GM12878 (cell line): ENCODE measurements at regions not wholly inside any gene's neighbourhood (a gene's known extent, or its start where the extent isn't known, plus 50 kb on each side); places are given as distances from the start of the nearest gene placed in this dataset.

Experiments
- ATAC-seq: fragments of 200-7000 bp; cut with Tn5 transposase; 3 replicates; pipeline ENCODE4 v1.9.1; 2020; ENCODE audit warnings: mild to moderate bottlenecking, moderate library complexity
- BruUV-seq: library from RNA; stranded (reverse); fragments of 400-500 nt; replicated peaks from 2 replicates; lab custom pipeline; 2021; lab: Mats Ljungman, UMichigan
- CTCF ChIA-PET: fragments of 300-600 bp; sonication (Branson Sonifier 250); formaldehyde crosslinking; extraction: SDS; loops from one replicate; lab custom pipeline; 2021; ENCODE audit warnings: inconsistent platforms; lab: Yijun Ruan, JAX
- POLR2A ChIA-PET: fragments of 350-600 bp; formaldehyde crosslinking; extraction: SDS; loops from one replicate; lab custom pipeline; 2021; ENCODE audit warnings: inconsistent platforms; lab: Charles Lee
- RAD21 ChIA-PET: fragments of 300-600 bp; sonication (Branson Sonifier 250); formaldehyde crosslinking; loops from one replicate; lab custom pipeline; 2023; ENCODE audit warnings: antibody characterized with exemption; ENCODE audit not compliant: unreplicated experiment; lab: Charles Lee
- SMC1A ChIA-PET: fragments of 300-600 bp; sonication (Branson Sonifier 250); formaldehyde crosslinking; loops from one replicate; lab custom pipeline; 2023; ENCODE audit not compliant: unreplicated experiment, uncharacterized antibody; lab: Charles Lee
- DNase-seq: peaks from one replicate; pipeline ENCODE4 v3.0.0-alpha.2; 2011; ENCODE audit warnings: low read depth, low spot score
- FAIRE-seq: peaks from 3 replicates; lab custom pipeline; 2011; peaks lifted over from hg19 to GRCh38; lab: Jason Lieb, UNC
- H2AFZ ChIP-seq: 2 replicates; pipeline ENCODE4 v1.6.0; 2011; ENCODE audit warnings: low read depth, low read length, control low read depth; ENCODE audit not compliant: control insufficient read depth
- H3K27ac ChIP-seq: 2 replicates; pipeline ENCODE4 v1.5.1; 2011; ENCODE audit warnings: control low read depth; ENCODE audit not compliant: control insufficient read depth, insufficient read depth
- H3K27me3 ChIP-seq, 2 experiments: replicated peaks in 1 of 2; 2 replicates each; pipeline versions ENCODE4 v1.6.0 to v1.6.1; 2011; ENCODE audit warnings: low read length in 1 of 2; ENCODE audit not compliant: control insufficient read depth in 2 of 2, insufficient read depth in 2 of 2
- H3K36me3 ChIP-seq, 2 experiments: 2 replicates each; pipeline ENCODE4 v1.5.1; 2011; ENCODE audit warnings: low read length in 1 of 2; ENCODE audit not compliant: control insufficient read depth in 2 of 2, insufficient read depth in 2 of 2
- H3K4me1 ChIP-seq: 2 replicates; pipeline ENCODE4 v1.6.1; 2011; ENCODE audit warnings: mild to moderate bottlenecking, low read length, moderate library complexity, mixed read lengths; ENCODE audit not compliant: control insufficient read depth, insufficient read depth
- H3K4me2 ChIP-seq: 2 replicates; pipeline ENCODE4 v1.6.0; 2011; ENCODE audit warnings: control low read depth; ENCODE audit not compliant: control insufficient read depth, insufficient read depth
- H3K4me3 ChIP-seq: fragments of 200-600 bp; sonication (generic); 2 replicates; pipeline ENCODE4 v1.5.1; 2016
- H3K79me2 ChIP-seq: 2 replicates; pipeline ENCODE4 v1.6.0; 2011; ENCODE audit warnings: low read length; ENCODE audit not compliant: control insufficient read depth, insufficient read depth
- H3K9ac ChIP-seq: 2 replicates; pipeline ENCODE4 v1.8.0; 2011; ENCODE audit warnings: low read length, control low read depth, mixed read lengths; ENCODE audit not compliant: control insufficient read depth, insufficient read depth
- H3K9me3 ChIP-seq: replicated peaks from 3 replicates; pipeline ENCODE4 v1.5.1; 2011; ENCODE audit warnings: mild to moderate bottlenecking, low read length; ENCODE audit not compliant: control insufficient read depth, insufficient read depth
- H4K20me1 ChIP-seq: 2 replicates; pipeline ENCODE4 v1.6.0; 2011; ENCODE audit not compliant: control insufficient read depth, insufficient read depth
- ASH2L ChIP-seq: fragments of 300-600, 200-600 bp; sonication (generic); IDR thresholded peaks from 2 replicates; pipeline ENCODE4 v1.6.1; 2017; ENCODE audit warnings: low read depth, mild to moderate bottlenecking, borderline replicate concordance
- BHLHE40 ChIP-seq, 2 experiments: fragments of 450-650 bp in 1 of 2; IDR thresholded peaks; 2 replicates each; pipeline ENCODE4 v1.6.1; 2011 to 2017; ENCODE audit warnings: low read depth in 2 of 2, borderline replicate concordance in 1 of 2, improper control_type of control experiment in 1 of 2, low read length in 1 of 2, mild to moderate bottlenecking in 1 of 2
- CEBPB ChIP-seq, 2 experiments: fragments of 150-350 bp in 1 of 2; IDR thresholded peaks; 2 replicates each; pipeline ENCODE4 v1.6.1; 2012 to 2014; ENCODE audit warnings: low read depth in 2 of 2, low read length in 2 of 2, borderline replicate concordance in 1 of 2, inconsistent platforms in 1 of 2
- CREB1 ChIP-seq: IDR thresholded peaks from 2 replicates; pipeline ENCODE4 v1.6.1; 2012; ENCODE audit warnings: low read depth, mild to moderate bottlenecking, inconsistent platforms
- GABPA ChIP-seq: IDR thresholded peaks from 2 replicates; pipeline ENCODE4 v1.6.1; 2014; ENCODE audit warnings: antibody characterized with exemption, low read depth, mild to moderate bottlenecking, inconsistent platforms
- LARP7 ChIP-seq: fragments of 450-650 bp; IDR thresholded peaks from 2 replicates; pipeline ENCODE4 v1.6.1; 2017; ENCODE audit warnings: mild to moderate bottlenecking
- NR2C1 ChIP-seq: fragments of 450-650 bp; IDR thresholded peaks from 2 replicates; pipeline ENCODE4 v1.6.1; 2017; ENCODE audit warnings: antibody characterized with exemption, mild to moderate bottlenecking, moderate library complexity
- NRF1 ChIP-seq: conservative IDR thresholded peaks from 2 replicates; pipeline ENCODE4 v1.6.1; 2011; ENCODE audit warnings: mild to moderate bottlenecking, low read depth, low read length, improper control_type of control experiment
- PAX8 ChIP-seq: fragments of 450-650 bp; IDR thresholded peaks from 2 replicates; pipeline ENCODE4 v1.6.1; 2017; ENCODE audit warnings: mild to moderate bottlenecking, moderate library complexity
- RAD51 ChIP-seq: fragments of 450-650 bp; IDR thresholded peaks from 2 replicates; pipeline ENCODE4 v1.6.1; 2016; ENCODE audit warnings: moderate library complexity, mild to moderate bottlenecking, inconsistent platforms
- RELA ChIP-seq: fragments of 450-650 bp; IDR thresholded peaks from 2 replicates; pipeline ENCODE4 v1.8.0; 2014; ENCODE audit warnings: borderline replicate concordance; ENCODE audit not compliant: partially characterized antibody
- SMAD1 ChIP-seq: fragments of 450-650 bp; IDR thresholded peaks from 2 replicates; pipeline ENCODE4 v1.6.1; 2018; ENCODE audit warnings: mild to moderate bottlenecking, low read depth; ENCODE audit not compliant: partially characterized antibody
- SREBF1 ChIP-seq: IDR thresholded peaks from 2 replicates; pipeline ENCODE4 v1.6.1; 2012; ENCODE audit warnings: mild to moderate bottlenecking, low read length
- STAT1 ChIP-seq: fragments of 450-650 bp; conservative IDR thresholded peaks from 2 replicates; pipeline ENCODE4 v1.6.1; 2014; ENCODE audit warnings: antibody characterized with exemption, mild to moderate bottlenecking
- SUZ12 ChIP-seq: fragments of 200-600 bp; sonication (generic); IDR thresholded peaks from one replicate; pipeline ENCODE4 v1.6.1; 2018; ENCODE audit warnings: antibody characterized with exemption, mild to moderate bottlenecking; ENCODE audit not compliant: unreplicated experiment
- TAF1 ChIP-seq: IDR thresholded peaks from 2 replicates; pipeline ENCODE4 v1.6.1; 2011; ENCODE audit warnings: mild to moderate bottlenecking, low read depth, low read length, borderline replicate concordance
- ZNF217 ChIP-seq: fragments of 450-650 bp; IDR thresholded peaks from 2 replicates; pipeline ENCODE4 v1.6.1; 2017; ENCODE audit warnings: antibody characterized with exemption, mild to moderate bottlenecking
- WGBS: methylation state at CpG from one replicate; pipeline ENCODE4 v1.1.6; 2016; ENCODE audit warnings: low lambda C conversion rate; ENCODE audit not compliant: insufficient replicate concordance, insufficient coverage; ENCODE audit errors: missing lambda C conversion rate; 5-methylcytosine and 5-hydroxymethylcytosine counted together
- in situ Hi-C: fragments of 300-500 bp; cut with MboI; formaldehyde crosslinking; loops from 9 replicates; pipeline ENCODE4 v1.14.3; 2018; ENCODE audit warnings: mixed read lengths
- intact Hi-C: fragments of 100-400 bp; cut with micrococcal nuclease; formaldehyde crosslinking; loops from one replicate; pipeline ENCODE4 v1.14.2; 2022; ENCODE audit not compliant: unreplicated experiment
- TF ChIP-seq, protein P1 (sequence below): fragments of 450-650 bp; formaldehyde crosslinking; IDR thresholded peaks from 2 replicates; pipeline ENCODE4 v1.4.0; 2022; ENCODE audit warnings: mild to moderate bottlenecking, moderate library complexity

DNA sequence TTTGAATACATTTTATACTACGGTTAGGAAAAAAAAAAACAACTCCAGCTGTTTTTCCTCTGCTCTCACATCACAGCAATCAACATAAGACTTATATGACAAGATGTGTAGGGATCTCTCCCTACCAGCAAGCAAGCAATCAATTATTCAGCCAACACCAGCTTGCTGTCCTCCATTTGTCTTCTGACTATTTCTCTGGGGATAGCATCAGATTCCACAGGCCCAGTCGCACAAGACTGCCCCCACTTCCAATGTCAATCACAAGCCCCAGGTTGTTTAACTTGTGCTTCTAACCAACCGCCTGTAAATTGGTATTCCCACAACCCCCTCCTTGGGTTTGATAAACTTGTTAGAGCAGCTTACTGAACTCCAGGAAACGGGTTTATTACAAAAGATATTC, 873.1 kb upstream of the TMPRSS15 start:
- BruUV-seq: no TSS peak
- ChIA-PET CTCF (interaction anchor here (1.0 kb wide), 1 partner anchor 9 kb away, joined by 3 read pairs; no protein-coding TSS in a partner anchor), SMC1A (interaction anchor here (1.4 kb wide), 1 partner anchor 10 kb away, joined by 5 read pairs; no protein-coding TSS in a partner anchor), RAD21 (no interaction called here), POLR2A (no interaction called here)
- intact Hi-C loops: no loop called here
- TF ChIP-seq ASH2L: no peak
- no peak for TF ChIP-seq GABPA
- no peak for TF ChIP-seq ZNF217
- no peak for TF ChIP-seq RAD51
- TF ChIP-seq NRF1: no peak
- no peak for TF ChIP-seq CREB1
- no peak for TF ChIP-seq SMAD1
- TF ChIP-seq LARP7: no peak
- in situ Hi-C loops: no loop called here
- FAIRE-seq (no peak), ATAC-seq (no peak), DNase-seq (no peak)
- WGBS: 15% methylated on average over 4 of the region's 4 CpGs
- Histone ChIP-seq H3K79me2 (no peaks in the 10 kb centered on the region), H3K4me1 (no peaks in the 10 kb centered on the region), H3K27me3 (no peaks in the 10 kb centered on the region), H3K4me2 (no peak overlapping the region), H3K27ac (no peak overlapping the region), H3K36me3 (no peaks in the 10 kb centered on the region), H3K4me3 (no peak overlapping the region), H3K9ac (no peak overlapping the region), H3K9me3 (no peaks in the 10 kb centered on the region), H4K20me1 (no peaks in the 10 kb centered on the region), H2AFZ (no peak overlapping the region)

DNA sequence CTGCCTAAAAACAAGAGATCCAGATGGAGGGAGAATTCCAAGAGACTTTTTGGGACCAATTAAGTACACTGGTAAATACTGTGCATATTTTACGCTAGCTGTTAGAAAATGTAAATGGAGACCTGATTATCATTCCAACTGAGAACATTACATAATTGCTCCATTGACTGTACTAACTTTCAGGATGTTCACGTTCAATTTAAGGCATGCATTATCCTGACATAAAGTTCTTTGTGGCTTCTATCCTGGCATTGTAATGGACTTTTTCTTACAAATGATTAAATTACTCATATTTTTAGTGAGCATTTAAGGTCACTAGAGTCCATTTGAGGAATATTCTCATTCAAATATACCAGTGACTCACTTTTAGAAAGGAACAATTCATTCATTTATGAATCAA, 883.3 kb upstream of the TMPRSS15 start:
- no peak overlapping the region for H3K27ac ChIP-seq
- intact Hi-C loops: no loop called here
- H3K27me3 ChIP-seq: no peaks in the 10 kb centered on the region
- ChIA-PET RAD21 (interaction anchor here (1.4 kb wide), 1 partner anchor 16 kb away, joined by 3 read pairs; no protein-coding TSS in a partner anchor), CTCF (interaction anchor here (0.5 to 1.5 kb wide), 3 partner anchors 10 to 592 kb away, joined by 3 to 4 read pairs (median 3); no protein-coding TSS in a partner anchor), SMC1A (interaction anchor here (1.5 kb wide), 3 partner anchors 10 to 34 kb away, joined by 3 to 5 read pairs (median 5); no protein-coding TSS in a partner anchor), POLR2A (no interaction called here)
- FAIRE-seq (no peak), DNase-seq (no peak), ATAC-seq (no peak)
- no peaks in the 10 kb centered on the region for H3K36me3 ChIP-seq
- no peak overlapping the region for H3K4me3 ChIP-seq
- H3K9me3 ChIP-seq: no peaks in the 10 kb centered on the region
- H3K79me2 ChIP-seq: no peaks in the 10 kb centered on the region
- WGBS: 13% methylated on average over 2 of the region's 2 CpGs
- BruUV-seq: no TSS peak
- H2AFZ ChIP-seq: no peak overlapping the region
- H4K20me1 ChIP-seq: no peaks in the 10 kb centered on the region
- H3K9ac ChIP-seq: no peak overlapping the region
- no peak overlapping the region for H3K4me2 ChIP-seq
- in situ Hi-C loops: no loop called here
- H3K4me1 ChIP-seq: no peaks in the 10 kb centered on the region
- TF ChIP-seq STAT1: no peak
- no peak for TF ChIP-seq CEBPB (IDR thresholded peaks at IDR 0.05; ENCODE audit: borderline replicate concordance in 1 of 2, low read depth in 2 of 2, low read length in 2 of 2)
- no peak for TF ChIP-seq RELA
- TF ChIP-seq, protein P1, sequence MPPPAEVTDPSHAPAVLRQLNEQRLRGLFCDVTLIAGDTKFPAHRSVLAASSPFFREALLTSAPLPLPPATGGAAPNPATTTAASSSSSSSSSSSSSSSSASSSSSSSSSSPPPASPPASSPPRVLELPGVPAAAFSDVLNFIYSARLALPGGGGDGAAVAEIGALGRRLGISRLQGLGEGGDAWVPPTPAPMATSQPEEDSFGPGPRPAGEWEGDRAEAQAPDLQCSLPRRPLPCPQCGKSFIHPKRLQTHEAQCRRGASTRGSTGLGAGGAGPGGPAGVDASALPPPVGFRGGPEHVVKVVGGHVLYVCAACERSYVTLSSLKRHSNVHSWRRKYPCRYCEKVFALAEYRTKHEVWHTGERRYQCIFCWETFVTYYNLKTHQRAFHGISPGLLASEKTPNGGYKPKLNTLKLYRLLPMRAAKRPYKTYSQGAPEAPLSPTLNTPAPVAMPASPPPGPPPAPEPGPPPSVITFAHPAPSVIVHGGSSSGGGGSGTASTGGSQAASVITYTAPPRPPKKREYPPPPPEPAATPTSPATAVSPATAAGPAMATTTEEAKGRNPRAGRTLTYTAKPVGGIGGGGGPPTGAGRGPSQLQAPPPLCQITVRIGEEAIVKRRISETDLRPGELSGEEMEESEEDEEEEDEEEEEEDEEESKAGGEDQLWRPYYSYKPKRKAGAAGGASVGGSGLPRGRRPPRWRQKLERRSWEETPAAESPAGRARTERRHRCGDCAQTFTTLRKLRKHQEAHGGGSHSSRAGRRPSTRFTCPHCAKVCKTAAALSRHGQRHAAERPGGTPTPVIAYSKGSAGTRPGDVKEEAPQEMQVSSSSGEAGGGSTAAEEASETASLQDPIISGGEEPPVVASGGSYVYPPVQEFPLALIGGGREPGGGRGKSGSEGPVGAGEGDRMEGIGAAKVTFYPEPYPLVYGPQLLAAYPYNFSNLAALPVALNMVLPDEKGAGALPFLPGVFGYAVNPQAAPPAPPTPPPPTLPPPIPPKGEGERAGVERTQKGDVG (CRISPR knock-in tag): no peak
- no peak for TF ChIP-seq SUZ12
- TF ChIP-seq TAF1: no peak
- no peak for TF ChIP-seq NR2C1
- TF ChIP-seq BHLHE40 (IDR thresholded peaks at IDR 0.05; ENCODE audit: borderline replicate concordance in 1 of 2, low read depth in 2 of 2, low read length in 1 of 2): no peak
- TF ChIP-seq PAX8: no peak
- no peak for TF ChIP-seq SREBF1
